T-helper 2 cell (primary cell): ENCODE measurements at regions not wholly inside any gene's neighbourhood (a gene's known extent, or its start where the extent isn't known, plus 50 kb on each side); places are given as distances from the start of the nearest gene placed in this dataset.
"Not testable (repeated sequence)": the region's sequence is repeated elsewhere in the genome, so short reads cannot be mapped to it uniquely, and the experiment has no call there.

Experiments used
- DNase-seq, 5 experiments: peaks; one replicate each; pipeline versions ENCODE4 v3.0.0 to v3.0.0-alpha.2; 2012 to 2022

- no peak for DNase-seq
Observed at GRCh38 chr17:33983824-33984574, 271.1 kb upstream of the CCL2 start.

GRCh38 chr17:33986088-33986487 is 269.0 kb upstream of the CCL2 start:
- DNase-seq: no peak

GRCh38 chr17:33986566-33986965 is 268.5 kb upstream of the CCL2 start:
- DNase-seq: no peak

GRCh38 chr17:33987162-33987561 is 267.9 kb upstream of the CCL2 start:
- no peak for DNase-seq

GRCh38 chr17:33989361-33990148 is 265.5 kb upstream of the CCL2 start:
- DNase-seq: no peak

GRCh38 chr17:33990943-33991706 is 264.0 kb upstream of the CCL2 start:
- no peak for DNase-seq

- no peak for DNase-seq
Observed at GRCh38 chr17:33992113-33992512, 263.0 kb upstream of the CCL2 start.

GRCh38 chr17:34000639-34001038 is 254.4 kb upstream of the CCL2 start:
- no peak for DNase-seq

- no peak for DNase-seq
Observed at GRCh38 chr17:34001246-34001645, 253.8 kb upstream of the CCL2 start.

- no peak for DNase-seq
Observed at GRCh38 chr17:34006126-34006525, 249.0 kb upstream of the CCL2 start.

GRCh38 chr17:34008125-34008524 is 247.0 kb upstream of the CCL2 start:
- no peak for DNase-seq

GRCh38 chr17:34009912-34010311 is 245.2 kb upstream of the CCL2 start:
- DNase-seq: no peak

- DNase-seq: no peak
Observed at GRCh38 chr17:34010534-34010933, 244.6 kb upstream of the CCL2 start.

GRCh38 chr17:34011599-34011998 is 243.5 kb upstream of the CCL2 start:
- DNase-seq: no peak

- no peak for DNase-seq
Observed at GRCh38 chr17:34012709-34013375, 242.2 kb upstream of the CCL2 start.

GRCh38 chr17:34015253-34015652 is 239.8 kb upstream of the CCL2 start:
- no peak for DNase-seq

- DNase-seq: no peak
Observed at GRCh38 chr17:34024386-34024785, 230.7 kb upstream of the CCL2 start.

GRCh38 chr17:34024806-34025551 is 230.1 kb upstream of the CCL2 start:
- DNase-seq: no peak

- DNase-seq: not testable (repeated sequence)
Observed at GRCh38 chr17:34030601-34031000, 224.5 kb upstream of the CCL2 start.

GRCh38 chr17:34032305-34032704 is 222.8 kb upstream of the CCL2 start:
- DNase-seq: not testable (repeated sequence)

GRCh38 chr17:34038786-34039185 is 216.3 kb upstream of the CCL2 start:
- DNase-seq: not testable (repeated sequence)

- DNase-seq: not testable (repeated sequence)
Observed at GRCh38 chr17:34039213-34039612, 215.9 kb upstream of the CCL2 start.
